ENCODE measurements at regions not wholly inside any gene's neighbourhood (a gene's known extent, or its start where the extent isn't known, plus 50 kb on each side); places are given as distances from the start of the nearest gene placed in this dataset.
"Not testable (repeated sequence)": the region's sequence is repeated elsewhere in the genome, so short reads cannot be mapped to it uniquely, and the experiment has no call there.

DNA sequence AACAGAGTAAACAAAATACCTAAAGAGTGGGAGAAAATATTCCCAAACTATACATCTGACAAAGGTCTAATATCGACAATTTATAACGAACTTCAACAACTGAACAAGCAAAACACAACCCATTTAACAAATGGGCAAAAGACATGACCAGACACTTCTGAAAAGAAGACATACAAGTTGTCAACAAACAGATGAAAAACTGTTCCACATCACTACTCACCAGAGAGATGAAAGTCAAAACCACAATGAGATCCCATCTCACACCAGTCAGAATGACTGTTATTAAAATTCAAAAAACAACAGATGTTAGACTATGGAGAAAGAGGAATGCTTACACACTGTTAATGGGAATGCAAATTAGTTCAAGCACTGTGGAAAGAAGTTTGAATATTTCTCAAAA lies 233.8 kb upstream of the EDNRB start:
- no peak for DNase-seq (ENCODE audit: low read depth in 2 of 2, low spot score in 1 of 2)

DNA sequence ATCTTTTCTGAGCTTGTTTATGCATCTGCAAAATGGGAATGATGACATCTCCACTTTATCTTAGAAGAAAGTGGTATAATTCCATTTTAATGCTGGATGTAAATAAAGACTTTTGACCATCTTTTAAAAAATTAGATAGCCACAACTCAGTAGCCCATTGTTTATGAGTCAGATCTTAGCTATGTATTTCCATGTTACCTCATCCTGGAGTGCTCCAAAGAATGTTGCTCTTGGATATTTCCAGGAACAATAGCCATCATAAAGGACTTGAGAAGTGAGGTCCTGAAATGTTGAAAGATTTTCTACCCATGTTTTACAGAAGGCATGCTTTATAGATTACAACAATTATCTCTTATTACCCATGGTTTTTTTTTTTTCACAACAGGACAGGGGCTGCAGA lies 229.3 kb upstream of the EDNRB start:
- DNase-seq (ENCODE audit: low read depth in 2 of 2, low spot score in 1 of 2): no peak

DNA sequence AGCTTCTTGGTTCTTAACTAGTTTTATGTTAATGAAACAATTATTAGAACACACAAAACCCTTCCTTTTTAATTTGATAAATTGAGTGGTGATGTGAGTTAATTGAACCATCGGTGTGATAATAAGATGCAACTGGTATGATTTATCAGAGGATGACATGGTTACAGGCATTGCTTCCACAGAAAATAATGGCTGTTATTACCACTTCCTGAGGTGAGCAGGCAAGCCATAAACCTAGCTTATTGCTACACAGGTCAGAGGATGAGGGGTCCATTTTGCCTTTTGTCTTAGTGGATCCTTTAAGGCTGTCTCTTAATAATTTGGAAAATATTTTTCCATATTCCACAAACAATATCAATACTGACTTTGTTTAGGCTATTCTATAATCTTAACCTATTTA lies 226.6 kb upstream of the EDNRB start:
- DNase-seq (ENCODE audit: low read depth in 2 of 2, low spot score in 1 of 2): no peak

DNA sequence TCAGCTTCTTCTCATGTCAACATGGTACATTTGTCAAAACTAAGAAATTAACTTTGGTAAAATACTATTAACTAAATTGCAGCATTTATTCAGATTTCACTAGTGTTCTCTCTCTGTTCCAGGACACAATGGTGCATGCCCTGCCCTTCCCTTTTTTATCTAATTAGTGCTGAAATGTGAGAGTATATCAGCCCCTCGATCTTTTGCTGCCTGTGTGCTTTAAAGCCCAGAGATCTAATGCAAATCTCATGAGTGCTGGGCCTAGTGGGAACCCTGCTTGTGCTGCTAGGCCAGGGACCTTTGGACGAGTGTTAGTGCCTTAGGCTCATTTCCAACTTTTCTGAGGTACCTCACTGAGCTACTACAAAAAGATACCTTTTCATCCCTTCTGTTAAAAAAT lies 221.1 kb upstream of the EDNRB start:
- no peak for DNase-seq (ENCODE audit: low read depth in 2 of 2, low spot score in 1 of 2)

DNA sequence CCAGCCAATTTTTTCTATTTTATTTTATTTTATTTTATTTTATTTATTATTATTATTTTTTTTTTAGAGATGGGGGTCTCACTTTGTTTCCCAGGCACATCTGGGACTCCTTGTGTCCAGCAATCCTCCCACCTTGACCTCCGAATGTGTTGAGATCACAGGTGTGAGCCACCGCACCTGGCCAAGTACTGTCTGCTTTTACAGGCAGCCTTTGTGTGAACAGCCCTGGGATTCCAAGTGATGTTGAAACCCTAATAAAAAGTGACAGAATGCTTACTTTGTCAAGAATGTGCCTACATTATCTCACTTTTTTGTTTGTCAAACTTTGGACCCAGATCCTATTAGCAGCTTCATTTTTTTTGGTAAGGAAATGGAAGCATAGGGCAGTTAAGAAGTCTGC lies 220.1 kb upstream of the EDNRB start:
- no peak for DNase-seq (ENCODE audit: low read depth in 2 of 2, low spot score in 1 of 2)

DNA sequence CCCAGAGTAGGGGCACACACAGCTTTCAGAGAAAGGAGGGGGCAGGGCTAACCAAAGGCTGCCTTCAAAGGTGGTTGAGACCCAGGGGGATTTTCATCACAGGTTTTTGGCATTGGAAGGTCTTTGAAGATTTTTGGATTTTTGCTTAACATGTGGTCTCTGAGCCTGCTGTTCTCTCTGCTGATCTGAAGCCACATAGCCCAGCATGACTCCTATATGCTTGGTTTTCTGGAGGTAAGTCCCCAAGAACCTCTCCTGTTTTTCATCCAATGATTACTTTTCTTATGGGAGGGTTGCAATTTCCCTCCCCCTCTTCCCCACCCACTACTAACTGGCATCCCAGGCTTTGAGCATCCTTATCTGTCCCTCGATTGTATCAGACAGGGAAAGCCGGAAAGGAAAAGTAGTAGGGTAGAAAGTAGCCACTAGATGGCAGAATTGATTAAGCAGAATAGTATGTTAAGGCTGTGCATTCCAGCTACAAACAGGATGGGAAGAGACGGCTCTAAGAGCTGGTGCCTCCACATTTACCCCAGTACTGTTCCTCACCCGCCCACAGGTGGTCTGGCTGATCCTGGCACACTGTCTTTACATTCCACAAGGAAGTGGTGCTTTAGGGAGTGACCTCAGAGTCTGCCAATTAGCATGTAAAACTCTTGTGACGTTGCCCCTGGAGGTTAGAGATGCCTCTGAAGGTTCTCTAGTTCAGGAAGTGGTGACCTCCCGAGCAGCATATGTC lies 218.9 kb upstream of the EDNRB start:
- no peak for DNase-seq (ENCODE audit: low read depth in 2 of 2, low spot score in 1 of 2)

DNA sequence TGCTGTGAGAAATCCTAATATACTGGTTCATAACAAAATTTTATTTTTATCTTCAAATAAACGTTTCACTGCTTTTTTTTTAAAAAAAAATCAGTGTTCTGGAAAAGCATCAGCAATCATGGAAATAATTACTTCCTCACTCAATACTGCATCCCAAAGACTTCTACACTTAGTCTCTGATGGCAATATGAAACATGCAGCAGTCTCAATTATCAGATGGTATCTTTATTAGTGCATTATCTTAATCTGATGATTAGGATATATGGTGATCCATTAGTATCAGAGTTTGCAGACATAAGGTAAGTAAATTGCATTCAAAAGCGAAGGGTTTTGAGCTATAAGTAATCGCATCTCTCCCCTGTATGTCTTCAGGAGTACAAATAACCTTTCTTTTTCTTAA lies 218.3 kb upstream of the EDNRB start:
- DNase-seq (ENCODE audit: low read depth in 2 of 2, low spot score in 1 of 2): no peak

DNA sequence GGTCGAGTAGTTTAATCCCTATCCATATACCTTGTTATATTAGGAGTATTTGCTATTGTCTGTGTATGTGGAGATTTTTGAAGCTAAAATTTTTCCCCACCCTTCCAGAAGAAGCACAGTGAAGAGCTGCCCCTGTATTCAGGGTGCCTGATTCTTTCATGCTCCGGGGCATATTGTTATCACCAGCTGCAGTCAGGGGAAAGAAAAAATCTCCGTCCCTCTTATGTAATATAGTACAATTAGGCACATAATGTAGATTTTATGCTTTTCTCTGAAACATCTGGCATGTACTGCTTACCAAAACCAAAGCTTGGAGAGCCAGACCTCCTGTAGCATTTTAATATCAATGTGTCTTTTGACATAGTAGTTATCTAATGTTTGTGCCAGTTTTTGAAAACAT lies 214.9 kb upstream of the EDNRB start:
- no peak for DNase-seq (ENCODE audit: low read depth in 2 of 2, low spot score in 1 of 2)

DNA sequence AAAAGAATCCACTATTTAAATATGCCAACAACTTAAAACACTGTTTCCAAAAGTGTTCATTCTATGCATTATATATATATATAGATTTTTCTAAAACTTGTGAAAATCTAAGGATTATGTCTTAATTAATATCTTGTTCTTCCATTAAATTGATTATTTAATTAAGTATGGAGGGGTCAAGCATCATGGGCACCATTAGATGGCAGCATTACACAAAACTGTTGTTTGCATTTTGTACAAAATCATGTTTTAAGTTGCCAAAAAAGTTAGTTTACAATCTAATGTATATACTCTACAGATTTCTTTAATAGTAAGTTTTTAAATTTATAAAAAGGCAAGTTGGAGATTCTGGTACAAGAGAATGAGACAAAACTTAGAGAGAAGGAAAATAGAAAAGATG lies 213.2 kb upstream of the EDNRB start:
- DNase-seq (ENCODE audit: low read depth in 2 of 2, low spot score in 1 of 2): no peak

DNA sequence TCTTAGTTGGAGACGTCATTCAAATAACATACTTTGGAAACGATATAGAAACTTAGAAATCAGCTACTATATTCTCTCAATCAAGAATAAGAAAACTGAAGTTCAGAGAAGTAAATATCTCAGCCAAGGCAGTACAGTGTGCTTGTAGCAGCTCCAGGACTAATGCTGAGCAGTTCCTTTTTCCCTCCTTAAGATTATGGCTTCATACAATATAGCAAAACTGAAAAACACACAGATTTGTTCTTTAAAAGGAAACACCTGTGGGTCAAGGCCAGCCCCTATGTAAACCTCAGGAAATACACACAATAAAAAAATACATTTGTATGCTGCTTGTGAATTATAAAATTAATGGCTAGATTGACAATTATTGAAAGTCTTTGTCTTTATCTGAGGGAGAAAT lies 212.7 kb upstream of the EDNRB start:
- no peak for DNase-seq (ENCODE audit: low read depth in 2 of 2, low spot score in 1 of 2)

DNA sequence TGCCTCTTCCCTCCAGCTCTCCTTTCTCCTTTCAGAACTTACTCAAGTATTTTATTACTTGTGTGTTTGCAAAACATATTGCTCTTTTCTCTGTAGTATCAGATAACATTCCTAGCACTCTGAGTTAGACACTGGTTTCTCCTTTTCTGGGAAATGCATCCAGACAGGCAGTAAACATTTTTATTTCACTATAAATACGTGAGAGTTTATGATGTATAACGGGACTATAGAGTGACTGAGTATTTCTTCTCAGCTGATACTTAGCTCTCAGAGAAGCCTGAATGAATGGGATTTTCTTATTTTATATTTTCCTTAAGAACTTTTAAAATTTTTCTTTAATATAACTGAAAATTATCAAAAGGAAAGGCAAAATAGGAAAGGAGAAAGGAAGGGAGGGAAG lies 211.2 kb upstream of the EDNRB start:
- DNase-seq (ENCODE audit: low read depth in 2 of 2, low spot score in 1 of 2): no peak

DNA sequence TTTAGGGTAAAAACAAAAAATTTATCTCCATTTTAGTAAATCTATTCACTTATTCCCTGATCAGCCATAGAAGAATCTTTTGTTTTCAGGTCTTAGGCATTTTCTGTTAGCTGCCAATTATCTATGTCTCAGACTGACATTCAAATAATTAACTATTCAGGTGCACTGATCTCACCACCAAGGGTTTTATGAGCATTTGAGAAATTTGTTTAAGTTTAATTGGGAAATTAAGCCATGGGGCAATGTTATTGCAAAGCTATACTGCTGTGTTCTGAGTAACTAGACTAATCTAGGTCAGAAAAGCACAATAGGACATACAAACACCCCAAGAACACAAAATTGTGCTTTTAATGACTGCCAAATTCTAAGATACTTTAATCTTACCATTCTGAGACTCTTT lies 210.7 kb upstream of the EDNRB start:
- DNase-seq (ENCODE audit: low read depth in 2 of 2, low spot score in 1 of 2): no peak

DNA sequence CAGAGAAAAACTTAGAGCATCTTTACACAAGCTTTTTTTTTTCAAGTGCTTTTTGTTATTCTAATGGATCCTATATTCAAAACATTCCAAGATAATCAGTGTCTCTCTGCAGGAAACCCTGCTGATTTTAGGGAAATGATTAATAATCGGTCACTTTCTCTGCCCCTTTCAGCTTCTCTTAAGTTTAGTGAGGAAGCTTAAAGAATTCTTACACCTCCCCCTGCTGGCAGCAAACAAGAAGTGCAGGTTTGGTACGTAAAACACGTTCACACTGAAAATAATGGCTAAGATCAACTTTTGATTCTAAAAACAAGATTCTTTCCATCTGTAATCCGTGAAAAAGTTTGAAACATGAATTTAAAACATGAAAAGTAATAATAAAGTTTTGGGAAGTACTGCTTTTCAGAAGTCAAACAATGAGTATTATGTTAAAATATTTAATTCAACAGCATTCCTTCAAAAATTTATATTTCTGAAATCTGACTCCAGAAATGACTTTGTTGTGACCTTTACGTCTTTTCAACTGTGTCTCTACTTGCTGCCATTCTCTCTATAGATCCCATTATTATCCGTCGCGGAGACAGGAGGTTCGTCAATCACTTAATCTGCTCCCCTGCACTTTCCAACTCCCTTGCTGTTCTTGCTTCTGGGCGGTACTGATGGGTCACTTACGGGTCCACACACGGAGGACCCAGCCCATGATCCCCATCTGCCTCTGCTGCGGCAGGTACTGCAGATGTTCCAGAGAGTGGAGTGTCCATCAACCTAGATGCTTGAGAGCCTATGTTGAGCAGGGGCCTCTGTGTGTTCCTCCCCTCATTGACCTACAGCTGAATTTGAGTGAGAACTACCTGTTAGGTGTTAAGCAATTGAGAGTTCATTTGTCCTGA lies 203.1 kb upstream of the EDNRB start:
- DNase-seq (ENCODE audit: low read depth in 2 of 2, low spot score in 1 of 2): no peak

DNA sequence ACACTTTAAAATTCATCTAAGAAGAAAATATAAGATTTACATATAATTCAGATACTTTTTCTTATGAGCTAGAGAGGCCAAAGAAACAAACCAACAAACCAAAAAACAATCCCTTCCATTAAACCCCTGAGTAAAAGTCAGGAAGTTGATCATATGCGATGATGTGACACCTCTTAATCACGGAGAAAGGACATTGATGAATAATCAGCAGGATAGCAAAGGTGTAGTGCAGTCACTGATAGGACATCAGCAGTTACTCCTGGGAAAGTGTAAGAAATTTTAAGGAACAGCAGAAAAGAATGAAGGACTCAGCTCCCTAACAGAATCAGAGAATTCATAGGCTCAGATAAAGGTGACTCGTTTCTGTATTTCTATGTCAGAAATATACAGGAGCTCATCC lies 202.4 kb upstream of the EDNRB start:
- DNase-seq (ENCODE audit: low read depth in 2 of 2, low spot score in 1 of 2): no peak

DNA sequence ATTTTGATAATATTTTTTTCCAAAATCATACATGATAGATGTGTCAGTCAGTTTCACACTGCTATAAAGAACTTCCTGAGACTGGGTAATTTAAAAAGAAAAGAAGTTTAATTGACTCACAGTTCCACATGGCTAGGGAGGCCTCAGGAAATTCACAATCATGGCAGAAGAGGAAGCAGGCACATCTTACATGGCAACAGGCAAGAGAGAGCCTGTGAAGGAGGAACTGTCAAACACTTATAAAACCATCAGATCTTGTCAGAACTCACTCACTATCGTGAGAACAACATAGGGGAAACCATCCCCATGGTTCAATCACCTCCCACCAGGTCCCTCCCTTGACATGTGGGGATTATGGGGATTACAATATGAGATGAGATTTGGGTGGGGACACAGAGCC lies 201.5 kb upstream of the EDNRB start:
- DNase-seq (ENCODE audit: low read depth in 2 of 2, low spot score in 1 of 2): not testable (repeated sequence)

DNA sequence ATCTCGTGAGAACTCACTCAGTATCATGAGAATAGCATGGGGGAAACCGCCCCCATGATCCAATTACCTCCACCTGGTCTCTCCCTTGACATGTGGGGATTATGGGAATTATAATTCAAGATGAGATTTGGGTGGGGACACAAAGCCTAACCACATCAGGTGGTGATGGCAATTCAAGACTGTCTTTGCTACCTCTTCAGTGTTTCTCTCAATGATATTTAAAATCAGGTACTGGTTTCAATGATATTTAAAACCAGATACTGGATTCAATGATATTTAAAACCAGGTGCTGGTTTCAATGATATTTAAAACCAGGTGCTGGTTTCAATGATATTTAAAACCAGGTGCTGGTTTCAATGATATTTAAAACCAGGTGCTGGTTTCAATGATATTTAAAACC lies 198.4 kb upstream of the EDNRB start:
- DNase-seq (ENCODE audit: low read depth in 2 of 2, low spot score in 1 of 2): not testable (repeated sequence)

DNA sequence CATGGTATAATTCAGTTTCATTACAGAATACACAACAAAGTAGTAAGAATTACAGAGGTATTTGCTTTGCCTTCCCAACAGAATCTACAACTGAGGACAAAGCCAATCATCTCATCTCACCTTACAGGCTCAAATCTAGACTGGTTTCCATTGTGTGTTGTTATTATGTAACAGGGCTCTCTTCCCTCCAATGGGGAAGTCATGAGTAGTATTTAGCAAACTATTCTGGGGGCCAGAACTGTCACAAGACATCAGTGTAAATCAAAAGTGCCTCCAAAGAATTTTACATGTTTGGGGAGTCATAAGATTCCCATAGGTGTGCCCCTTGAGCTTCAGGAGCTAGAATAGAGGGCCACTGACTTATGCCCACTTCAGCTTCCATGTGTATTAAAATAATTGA lies 187.0 kb upstream of the EDNRB start:
- DNase-seq (ENCODE audit: low read depth in 2 of 2, low spot score in 1 of 2): no peak

DNA sequence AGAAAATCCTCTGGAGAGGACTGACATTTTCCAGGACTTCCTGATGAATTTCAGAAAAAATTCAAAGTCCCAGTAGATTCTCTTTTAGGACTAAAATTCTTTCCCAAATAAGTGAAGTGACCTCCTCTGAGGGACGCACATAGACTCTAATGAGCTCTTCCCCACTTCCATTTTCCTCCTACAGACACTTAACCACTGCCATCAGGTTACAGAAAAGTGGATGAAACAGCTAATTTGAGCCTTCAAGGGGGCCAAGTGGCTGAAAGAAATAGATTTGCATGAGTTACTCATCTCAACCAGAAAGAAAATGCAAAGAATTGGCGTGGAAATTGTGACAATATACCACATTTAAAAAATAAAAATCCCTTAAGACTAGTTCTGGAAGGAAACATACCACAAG lies 185.3 kb upstream of the EDNRB start:
- DNase-seq (ENCODE audit: low read depth in 2 of 2, low spot score in 1 of 2): no peak

DNA sequence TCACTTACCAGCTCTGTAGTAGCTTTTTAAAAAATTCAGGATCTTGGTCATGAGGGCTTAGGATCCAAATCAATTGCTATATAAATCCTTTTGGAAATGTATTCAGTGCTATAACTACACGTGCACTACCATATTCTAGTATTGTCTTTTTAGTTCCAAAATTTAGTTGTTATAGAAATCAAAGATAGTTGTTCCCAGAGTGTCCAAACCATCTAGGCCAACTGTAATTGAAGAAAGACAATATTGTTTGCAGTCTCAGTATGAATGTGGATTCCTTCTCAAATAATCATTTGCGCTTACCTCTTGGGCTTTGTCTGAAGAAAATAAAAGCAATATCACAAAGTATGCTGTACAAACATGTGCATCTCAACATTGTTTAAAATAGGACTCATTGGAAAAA lies 184.1 kb upstream of the EDNRB start:
- no peak for DNase-seq (ENCODE audit: low read depth in 2 of 2, low spot score in 1 of 2)

DNA sequence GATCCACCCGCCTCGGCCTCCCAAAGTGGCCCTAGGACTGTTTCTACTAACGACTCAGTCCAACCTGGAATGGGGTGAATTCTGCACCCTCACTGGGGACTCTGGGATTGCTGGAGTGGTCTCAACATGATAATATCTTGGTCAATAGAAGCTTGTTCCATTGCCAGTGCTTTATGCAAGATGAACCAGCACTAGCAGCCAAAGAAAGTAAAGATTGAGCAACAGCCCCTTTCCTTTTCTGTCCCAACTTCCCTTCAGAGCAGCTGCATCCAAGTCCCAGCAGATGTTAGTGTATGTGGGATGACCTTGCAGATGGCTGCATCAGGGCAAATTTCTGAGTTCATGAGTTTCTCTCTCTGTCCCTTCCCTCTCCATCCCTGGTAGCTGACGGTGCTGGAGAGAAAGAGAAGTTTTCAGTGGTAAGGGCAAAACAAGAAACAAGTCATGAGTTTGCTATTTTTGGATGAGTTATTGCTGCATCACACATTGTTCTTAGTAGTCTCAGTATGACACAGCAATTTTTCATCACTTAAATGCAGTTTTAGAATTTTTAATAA lies 183.6 kb upstream of the EDNRB start:
- no peak for DNase-seq (ENCODE audit: low read depth in 2 of 2, low spot score in 1 of 2)

DNA sequence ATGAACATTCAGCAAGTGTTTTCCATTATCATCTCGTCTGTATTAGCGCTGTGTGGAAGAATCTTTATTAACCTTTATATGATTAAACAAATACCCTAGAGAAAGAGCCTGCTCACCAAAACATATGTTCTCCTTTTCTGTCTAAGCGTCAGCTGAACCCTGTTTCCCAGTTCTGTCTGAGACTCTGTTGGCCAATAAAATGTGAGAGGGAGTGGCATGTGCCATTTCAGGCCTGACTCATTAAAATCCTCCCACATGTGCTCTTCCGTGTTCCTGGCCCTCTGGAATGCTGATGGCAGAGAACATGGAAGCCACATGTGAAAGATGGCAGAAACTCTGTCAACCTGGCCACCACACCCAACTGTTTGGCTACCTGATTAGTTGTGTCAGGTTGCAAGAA lies 181.9 kb upstream of the EDNRB start:
- DNase-seq (ENCODE audit: low read depth in 2 of 2, low spot score in 1 of 2): no peak

DNA sequence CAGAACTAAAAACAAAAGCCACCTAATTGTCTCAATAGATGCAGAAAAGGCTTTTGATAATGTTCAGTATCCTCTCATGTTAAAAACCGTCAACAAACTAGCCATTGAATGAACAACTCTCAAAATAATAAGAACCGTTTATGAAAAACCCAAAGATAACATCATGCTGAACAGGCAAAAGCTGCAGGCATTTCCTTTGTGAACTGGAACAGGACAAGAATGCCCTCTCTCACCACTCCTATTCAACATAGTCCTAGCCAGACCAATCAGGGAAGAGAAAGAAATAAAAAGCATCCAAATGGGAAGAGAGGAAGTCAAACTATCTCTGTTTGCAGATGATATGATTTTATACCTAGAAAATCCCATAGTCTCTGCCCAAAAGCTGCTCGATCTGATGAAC lies 179.6 kb upstream of the EDNRB start:
- DNase-seq (ENCODE audit: low read depth in 2 of 2, low spot score in 1 of 2): no peak
